T-helper 17 cell (primary cell): ENCODE measurements at regions not wholly inside any gene's neighbourhood (a gene's known extent, or its start where the extent isn't known, plus 50 kb on each side); places are given as distances from the start of the nearest gene placed in this dataset.

Experiments used
- ATAC-seq: fragments of 150-1000 bp; cut with Tn5 transposase; 2 replicates; pipeline ENCODE4 v1.10.0; 2021; ENCODE audit warnings: mild to moderate bottlenecking, moderate library complexity
- DNase-seq, 3 donors: peaks; one replicate each; pipeline versions ENCODE4 v3.0.0 to v3.0.0-alpha.2; 2020 to 2021
- H3K9me3 ChIP-seq: one replicate; pipeline ENCODE4 v1.7.0; 2013; ENCODE audit warnings: low read length, mild to moderate bottlenecking; ENCODE audit not compliant: control insufficient read depth, poor library complexity, severe bottlenecking
- H3K27ac Mint-ChIP-seq: one replicate; pipeline ENCODE4 v1.8.0; 2022; ENCODE audit warnings: mild to moderate bottlenecking, moderate library complexity, mixed read lengths
- H3K27me3 Mint-ChIP-seq: one replicate; pipeline ENCODE4 v1.8.0; 2022; ENCODE audit warnings: mixed read lengths
- H3K36me3 Mint-ChIP-seq: one replicate; pipeline ENCODE4 v1.8.0; 2022; ENCODE audit warnings: low read depth, mixed read lengths
- H3K4me1 Mint-ChIP-seq: one replicate; pipeline ENCODE4 v1.8.0; 2022; ENCODE audit warnings: mild to moderate bottlenecking, mixed read lengths
- H3K4me3 Mint-ChIP-seq: one replicate; pipeline ENCODE4 v1.8.0; 2022; ENCODE audit warnings: mild to moderate bottlenecking, moderate library complexity, mixed read lengths

DNA sequence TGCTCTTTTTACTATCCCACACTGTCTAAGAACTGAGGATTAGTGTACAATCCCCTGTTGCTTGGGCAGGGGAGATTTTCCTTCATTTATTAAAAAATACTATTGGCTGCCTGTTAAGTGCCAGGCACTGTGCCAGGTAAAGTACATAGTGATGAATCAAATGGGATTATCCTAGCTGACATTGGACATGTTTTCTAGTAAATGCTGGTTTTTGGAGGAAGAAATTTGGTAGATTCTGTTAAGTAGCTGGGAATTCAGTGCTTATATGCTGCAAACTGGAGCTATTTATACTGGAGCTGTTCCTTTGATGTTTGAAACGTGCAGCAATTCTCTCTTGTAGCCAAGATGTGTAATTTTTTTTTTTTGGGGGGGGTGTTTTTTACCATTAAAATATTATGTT, 299.6 kb downstream of the EMP1 start:
- no peak overlapping the region for H3K4me3 Mint-ChIP-seq
- H3K9me3 ChIP-seq: no peaks in the 10 kb centered on the region
- H3K27me3 Mint-ChIP-seq: peaks cover 17% of the 10 kb centered on the region
- H3K36me3 Mint-ChIP-seq: no peaks in the 10 kb centered on the region
- ATAC-seq (no peak), DNase-seq (no peak)
- no peaks in the 10 kb centered on the region for H3K4me1 Mint-ChIP-seq
- H3K27ac Mint-ChIP-seq: no peak overlapping the region

DNA sequence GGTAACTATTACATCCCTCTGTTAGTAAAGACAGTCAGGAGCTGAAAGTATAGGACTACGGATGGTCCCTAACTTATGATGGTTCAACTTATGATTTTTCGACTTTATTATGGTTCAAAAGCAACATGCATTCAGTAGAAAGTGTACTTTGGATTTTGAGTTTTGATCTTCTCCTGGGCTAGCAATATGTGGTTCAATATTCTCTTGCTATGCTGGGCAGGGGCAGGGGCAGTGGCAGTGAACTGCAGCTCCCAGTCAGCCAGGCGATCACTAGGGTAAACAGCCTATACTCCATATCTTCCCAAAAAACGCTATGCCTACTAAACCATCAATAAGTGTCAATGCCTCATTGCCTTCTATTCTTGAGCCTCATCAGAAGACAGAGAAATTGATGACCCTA, 292.7 kb downstream of the EMP1 start:
- H3K4me3 Mint-ChIP-seq: no peak overlapping the region
- no peak for ATAC-seq
- H3K36me3 Mint-ChIP-seq: no peaks in the 10 kb centered on the region
- no peaks in the 10 kb centered on the region for H3K9me3 ChIP-seq
- no peak overlapping the region for H3K27ac Mint-ChIP-seq
- DNase-seq: no peak
- H3K27me3 Mint-ChIP-seq: no peaks in the 10 kb centered on the region
- no peaks in the 10 kb centered on the region for H3K4me1 Mint-ChIP-seq

DNA sequence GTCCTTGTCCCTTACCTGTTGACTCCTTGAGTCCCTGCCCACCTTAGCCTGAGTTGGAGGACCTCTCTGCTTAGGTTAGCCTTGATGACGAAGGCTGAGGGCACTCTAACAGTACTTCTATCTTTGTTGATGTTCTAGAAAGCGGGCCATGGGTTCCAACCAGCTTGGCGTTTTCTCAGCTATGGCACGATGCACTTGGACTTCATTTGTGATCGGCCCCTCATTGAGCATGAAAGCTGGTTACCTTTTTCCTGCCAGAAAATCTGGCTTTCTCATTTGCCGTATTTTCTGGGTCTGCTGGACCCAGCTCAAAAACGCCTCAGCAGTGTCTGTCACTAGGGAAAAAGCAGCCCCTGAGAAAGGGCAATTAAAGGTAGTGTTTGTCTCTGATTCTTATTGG, 290.8 kb downstream of the EMP1 start:
- Mint-ChIP-seq H3K4me3 (no peak overlapping the region), H3K4me1 (no peaks in the 10 kb centered on the region), H3K36me3 (no peaks in the 10 kb centered on the region), H3K27me3 (no peaks in the 10 kb centered on the region), H3K27ac (no peak overlapping the region)
- no peaks in the 10 kb centered on the region for H3K9me3 ChIP-seq
- DNase-seq (no peak), ATAC-seq (no peak)

DNA sequence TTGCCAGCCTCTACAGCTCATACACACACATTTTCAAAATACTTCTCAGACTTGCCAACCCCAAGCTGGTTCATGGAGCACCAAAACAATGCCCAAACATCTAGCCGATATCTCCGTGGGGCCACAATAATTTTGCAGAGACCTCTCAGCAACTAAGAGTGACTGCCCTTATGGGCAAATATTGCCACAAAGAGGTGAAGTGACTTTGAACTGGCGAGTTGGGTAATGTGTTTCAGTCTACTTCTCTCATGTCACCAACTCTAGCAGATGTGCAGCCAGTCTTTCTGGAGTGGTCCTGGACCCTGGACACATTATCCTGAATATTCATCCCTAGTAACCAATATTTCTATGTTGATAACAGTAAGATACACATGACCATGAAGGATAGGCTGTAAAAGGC, 290.3 kb downstream of the EMP1 start:
- Mint-ChIP-seq H3K4me3 (no peak overlapping the region), H3K27ac (no peak overlapping the region), H3K4me1 (no peaks in the 10 kb centered on the region), H3K27me3 (no peaks in the 10 kb centered on the region), H3K36me3 (no peaks in the 10 kb centered on the region)
- ATAC-seq (no peak), DNase-seq (no peak)
- no peaks in the 10 kb centered on the region for H3K9me3 ChIP-seq

DNA sequence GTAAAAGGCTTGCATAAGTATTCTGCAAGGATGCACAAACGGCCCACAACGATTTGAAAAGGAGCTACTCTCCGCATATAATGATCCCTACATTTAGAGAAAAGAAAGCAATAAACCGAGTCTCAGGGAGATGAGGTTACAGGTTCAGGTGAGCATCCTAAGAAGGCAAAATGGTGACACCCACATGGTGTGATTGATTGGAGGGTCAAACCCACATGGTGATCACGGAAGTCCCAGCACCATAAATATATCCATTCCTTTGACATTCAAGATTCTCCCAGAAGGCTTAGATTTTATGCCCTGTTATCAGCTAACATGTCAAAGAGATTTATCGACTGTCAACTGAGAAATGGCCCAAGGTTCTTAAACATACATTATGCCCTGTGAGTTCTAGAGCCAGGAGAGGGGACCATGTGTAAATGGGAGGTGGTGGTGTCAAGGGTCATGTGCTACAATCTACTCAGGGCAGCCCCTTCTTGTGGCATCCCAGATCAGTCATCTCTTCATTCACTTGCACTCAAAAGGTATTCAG, 282.2 kb downstream of the EMP1 start:
- DNase-seq (no peak), ATAC-seq (no peak)
- Mint-ChIP-seq H3K4me1 (no peaks in the 10 kb centered on the region), H3K4me3 (no peak overlapping the region), H3K27ac (no peak overlapping the region), H3K27me3 (peaks cover 16% of the 10 kb centered on the region), H3K36me3 (no peaks in the 10 kb centered on the region)
- H3K9me3 ChIP-seq: no peaks in the 10 kb centered on the region

DNA sequence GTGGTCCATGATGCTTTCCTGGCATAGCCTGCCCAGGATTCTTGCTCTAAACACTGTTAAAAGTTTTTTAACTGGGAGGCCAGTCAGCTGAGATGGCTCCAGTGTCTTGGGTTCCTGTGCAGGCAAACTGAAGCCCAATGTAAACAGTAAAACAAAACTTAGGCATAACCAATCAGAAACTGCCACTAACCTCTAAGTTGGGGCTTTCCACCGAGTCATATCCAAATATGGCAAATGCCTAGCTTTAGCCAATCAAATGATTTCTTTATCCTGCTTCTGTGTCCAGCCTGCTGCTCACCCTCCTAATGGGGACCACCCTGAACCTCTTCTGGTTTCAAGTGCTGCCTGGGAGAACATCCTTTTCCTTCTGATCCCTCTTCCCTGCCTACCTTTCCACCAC, 277.9 kb downstream of the EMP1 start:
- ATAC-seq (no peak), DNase-seq (no peak)
- Mint-ChIP-seq H3K4me3 (no peak overlapping the region), H3K27me3 (peaks cover 27% of the 10 kb centered on the region), H3K4me1 (no peaks in the 10 kb centered on the region), H3K27ac (no peak overlapping the region), H3K36me3 (no peaks in the 10 kb centered on the region)
- no peaks in the 10 kb centered on the region for H3K9me3 ChIP-seq

DNA sequence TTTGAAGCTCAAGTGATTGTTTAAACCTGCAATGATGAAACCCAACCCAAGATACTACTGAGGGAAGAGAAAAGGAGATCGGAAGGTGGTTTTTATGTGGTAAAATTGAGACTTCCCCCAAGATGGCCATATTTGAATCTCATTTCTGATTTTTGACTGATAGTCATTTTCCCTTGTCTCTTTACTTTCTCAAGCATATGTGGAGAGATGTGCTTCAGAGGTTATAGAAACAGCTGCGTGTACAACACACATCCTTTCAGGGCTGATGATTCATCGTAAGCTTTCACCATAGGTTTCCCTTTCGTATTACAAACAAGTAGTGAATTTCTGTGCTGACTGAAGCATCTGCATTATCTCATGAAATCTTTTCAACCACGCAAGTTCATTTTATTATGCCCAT, 276.2 kb downstream of the EMP1 start:
- H3K9me3 ChIP-seq: no peaks in the 10 kb centered on the region
- ATAC-seq: no peak
- DNase-seq: no peak
- no peak overlapping the region for H3K27ac Mint-ChIP-seq
- no peak overlapping the region for H3K4me3 Mint-ChIP-seq
- H3K27me3 Mint-ChIP-seq: peaks cover 32% of the 10 kb centered on the region
- no peaks in the 10 kb centered on the region for H3K36me3 Mint-ChIP-seq
- H3K4me1 Mint-ChIP-seq: no peaks in the 10 kb centered on the region

DNA sequence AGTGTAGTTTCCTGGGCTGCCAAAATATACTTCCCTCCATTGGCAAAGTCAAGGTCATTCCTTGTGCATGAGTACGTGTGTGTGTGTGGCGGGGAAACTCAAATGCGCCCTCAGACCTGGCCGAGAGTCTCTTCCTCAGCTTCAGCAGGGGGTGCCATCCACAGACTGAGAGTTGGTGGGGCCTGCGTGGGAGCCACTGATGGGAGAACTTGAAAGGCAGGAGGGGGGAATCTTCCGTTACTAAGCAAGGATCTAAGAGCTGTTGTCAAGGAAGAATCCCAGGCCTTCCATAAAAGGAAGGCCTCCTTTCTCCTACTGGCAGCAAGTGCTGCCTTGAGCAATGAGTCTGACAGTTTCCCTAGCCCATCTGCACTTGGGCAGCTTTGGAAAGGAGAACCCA, 274.9 kb downstream of the EMP1 start:
- ATAC-seq (no peak), DNase-seq (no peak)
- H3K9me3 ChIP-seq: no peaks in the 10 kb centered on the region
- H3K4me1 Mint-ChIP-seq: no peaks in the 10 kb centered on the region
- H3K4me3 Mint-ChIP-seq: no peak overlapping the region
- no peak overlapping the region for H3K27ac Mint-ChIP-seq
- H3K36me3 Mint-ChIP-seq: no peaks in the 10 kb centered on the region
- peaks cover 32% of the 10 kb centered on the region for H3K27me3 Mint-ChIP-seq

DNA sequence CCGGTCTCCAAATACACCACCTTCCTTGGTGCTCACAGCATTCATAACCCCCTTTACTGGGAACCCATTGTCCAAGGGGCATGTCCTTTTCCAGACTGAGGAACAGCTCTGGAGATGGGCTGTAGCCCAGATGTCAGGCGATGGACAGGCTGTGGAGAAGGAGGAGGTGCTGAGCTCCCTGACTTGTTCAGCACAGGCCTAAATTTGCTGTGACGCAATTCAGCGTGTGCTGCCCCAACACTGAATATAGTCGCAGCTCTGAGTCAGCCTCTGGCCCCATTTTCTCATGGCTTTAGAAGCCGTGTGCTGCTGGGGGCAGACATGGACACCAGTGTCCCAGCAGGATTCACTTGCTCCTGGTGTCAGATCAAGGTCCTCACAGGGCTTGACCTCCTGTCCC, 269.1 kb downstream of the EMP1 start:
- H3K4me3 Mint-ChIP-seq: no peak overlapping the region
- ATAC-seq: no peak
- peaks cover 16% of the 10 kb centered on the region for H3K27me3 Mint-ChIP-seq
- no peaks in the 10 kb centered on the region for H3K4me1 Mint-ChIP-seq
- no peaks in the 10 kb centered on the region for H3K36me3 Mint-ChIP-seq
- DNase-seq: no peak
- no peaks in the 10 kb centered on the region for H3K9me3 ChIP-seq
- no peak overlapping the region for H3K27ac Mint-ChIP-seq

DNA sequence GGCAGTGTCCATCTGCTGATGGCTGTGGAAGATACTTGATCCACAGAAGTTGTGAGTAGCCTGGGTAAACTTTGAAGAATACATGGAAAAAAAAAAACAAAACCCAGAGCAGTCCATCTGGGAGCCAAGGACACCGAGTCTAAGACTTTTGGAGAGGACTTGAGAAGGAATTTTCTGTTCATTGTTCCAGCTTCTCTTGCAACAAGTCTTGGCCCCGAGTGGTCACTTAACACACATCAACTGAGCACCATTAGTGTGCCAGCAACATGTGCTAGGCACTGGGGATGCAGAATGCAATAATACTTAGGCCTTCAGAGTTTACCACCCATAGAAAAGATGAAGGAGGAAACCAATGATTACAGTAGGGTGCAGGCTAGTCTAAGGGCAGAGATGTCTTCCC, 266.7 kb downstream of the EMP1 start:
- H3K9me3 ChIP-seq: no peaks in the 10 kb centered on the region
- H3K36me3 Mint-ChIP-seq: no peaks in the 10 kb centered on the region
- ATAC-seq: no peak
- no peak for DNase-seq
- H3K4me1 Mint-ChIP-seq: no peaks in the 10 kb centered on the region
- peaks cover 15% of the 10 kb centered on the region for H3K27me3 Mint-ChIP-seq
- no peak overlapping the region for H3K4me3 Mint-ChIP-seq
- no peak overlapping the region for H3K27ac Mint-ChIP-seq

DNA sequence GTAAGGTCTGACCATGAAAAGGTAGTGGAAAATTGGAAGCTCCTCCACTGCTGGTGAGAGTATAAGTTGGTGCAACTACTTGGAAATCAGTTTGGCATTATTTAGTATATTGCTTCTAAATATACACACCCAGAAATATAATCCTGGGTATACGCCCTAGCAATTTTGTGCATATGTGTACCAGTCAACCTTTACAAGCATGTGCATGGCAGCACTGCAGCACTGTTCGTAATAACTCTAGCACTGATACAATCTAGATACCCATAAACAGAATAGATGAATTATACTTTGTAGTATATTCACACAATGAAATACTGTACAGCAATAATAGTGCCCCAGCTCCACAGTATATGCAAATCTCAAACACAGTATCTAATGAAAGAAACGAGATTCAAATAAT, 265.9 kb downstream of the EMP1 start:
- DNase-seq (no peak), ATAC-seq (no peak)
- H3K27me3 Mint-ChIP-seq: peaks cover 8% of the 10 kb centered on the region
- H3K27ac Mint-ChIP-seq: no peak overlapping the region
- H3K9me3 ChIP-seq: no peaks in the 10 kb centered on the region
- H3K4me3 Mint-ChIP-seq: no peak overlapping the region
- H3K36me3 Mint-ChIP-seq: no peaks in the 10 kb centered on the region
- no peaks in the 10 kb centered on the region for H3K4me1 Mint-ChIP-seq

DNA sequence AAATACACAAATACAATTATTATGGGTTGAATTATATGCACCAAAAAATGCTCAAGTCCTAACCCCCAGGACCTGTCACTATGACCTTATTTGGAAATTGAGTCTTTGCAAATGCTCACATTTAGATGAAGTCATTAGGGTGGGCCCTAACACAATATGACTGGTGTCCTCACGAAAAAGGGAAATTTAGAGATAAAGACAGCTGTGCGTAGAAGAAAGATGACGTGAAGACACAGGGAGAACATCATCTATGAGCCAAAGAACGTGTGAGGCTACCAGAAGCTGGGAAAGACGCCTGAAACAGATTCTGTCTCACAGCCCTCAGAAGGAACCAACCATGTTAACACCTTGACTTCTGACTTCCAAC, 259.2 kb downstream of the EMP1 start:
- H3K9me3 ChIP-seq: no peaks in the 10 kb centered on the region
- Mint-ChIP-seq H3K27ac (no peak overlapping the region), H3K27me3 (no peaks in the 10 kb centered on the region), H3K4me1 (no peaks in the 10 kb centered on the region), H3K36me3 (no peaks in the 10 kb centered on the region), H3K4me3 (no peak overlapping the region)
- ATAC-seq (no peak), DNase-seq (no peak)

DNA sequence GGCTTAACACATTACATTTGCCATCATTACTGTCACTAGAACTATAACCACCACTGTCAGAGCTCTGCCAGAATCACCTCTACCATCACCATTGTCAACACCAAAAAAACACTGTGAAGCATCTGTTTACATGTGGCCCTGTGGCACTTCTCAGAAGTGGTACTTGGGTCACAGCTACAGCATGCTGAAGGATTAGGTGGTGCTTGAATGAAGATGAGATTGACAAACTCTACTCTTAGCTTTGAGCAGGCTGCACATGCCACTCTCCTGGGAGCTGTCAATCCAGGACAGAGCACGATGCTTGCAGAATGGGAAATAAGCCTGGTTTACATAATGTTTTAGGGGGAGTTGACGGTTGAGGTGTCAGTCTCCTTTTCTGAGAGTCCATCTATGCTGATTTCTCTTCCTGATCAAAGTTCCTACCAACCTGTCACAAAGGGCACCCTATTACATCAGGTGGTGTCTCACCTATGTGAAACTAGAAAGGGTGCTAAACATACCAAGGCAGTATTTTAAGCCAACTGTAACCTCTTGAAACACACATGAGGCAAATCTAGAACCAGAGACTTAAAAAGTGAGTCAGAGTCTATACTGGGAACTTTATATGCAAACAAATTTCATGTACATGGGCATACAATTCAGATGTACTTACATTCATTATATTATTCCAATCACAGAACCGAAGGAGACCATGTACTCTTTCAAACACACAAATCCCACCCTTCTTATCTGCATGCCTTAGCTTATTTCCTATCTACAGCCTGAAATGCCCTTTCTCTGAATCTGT, 258.7 kb downstream of the EMP1 start:
- ATAC-seq (no peak), DNase-seq (no peak)
- no peak overlapping the region for H3K27ac Mint-ChIP-seq
- no peaks in the 10 kb centered on the region for H3K36me3 Mint-ChIP-seq
- no peaks in the 10 kb centered on the region for H3K9me3 ChIP-seq
- no peak overlapping the region for H3K4me3 Mint-ChIP-seq
- no peaks in the 10 kb centered on the region for H3K27me3 Mint-ChIP-seq
- H3K4me1 Mint-ChIP-seq: no peaks in the 10 kb centered on the region

DNA sequence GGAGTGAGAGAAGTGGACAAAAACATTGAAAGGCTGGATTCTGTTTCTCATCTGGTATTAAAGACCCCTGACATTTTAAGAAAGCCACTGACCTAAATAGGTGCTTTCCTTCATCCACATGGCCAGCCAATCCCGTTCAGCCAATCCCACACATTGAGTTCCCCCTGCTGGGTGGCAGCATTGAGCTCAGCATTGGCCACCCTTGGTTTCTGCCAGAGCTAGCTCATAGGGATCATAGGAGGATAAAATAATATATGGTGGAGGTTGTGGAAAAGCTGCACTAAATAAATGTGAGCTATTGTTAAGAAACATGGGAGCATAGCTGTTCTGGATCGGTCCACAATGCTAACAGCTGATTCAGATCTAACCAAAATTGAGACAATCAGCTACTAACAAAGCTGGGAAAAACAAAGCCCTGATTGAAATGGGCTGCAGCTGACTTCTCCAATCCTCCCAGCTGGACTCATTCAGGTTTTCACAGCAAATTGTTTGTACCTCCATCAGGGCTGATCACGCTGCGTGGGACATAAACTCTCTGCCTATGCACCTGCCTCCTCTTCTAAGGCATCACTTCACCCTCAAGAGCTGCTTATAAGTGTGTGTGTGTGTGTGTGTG, 256.5 kb downstream of the EMP1 start:
- no peaks in the 10 kb centered on the region for H3K36me3 Mint-ChIP-seq
- DNase-seq (no peak), ATAC-seq (no peak)
- no peaks in the 10 kb centered on the region for H3K4me1 Mint-ChIP-seq
- H3K27ac Mint-ChIP-seq: no peak overlapping the region
- H3K4me3 Mint-ChIP-seq: no peak overlapping the region
- no peaks in the 10 kb centered on the region for H3K27me3 Mint-ChIP-seq
- no peaks in the 10 kb centered on the region for H3K9me3 ChIP-seq
